Activated CD4-positive, alpha-beta T cell treated with anti-CD3 and anti-CD28 coated beads, Interleukin-2, Interleukin-6, amounts not matched to agents 100 ng/mL and 50 ng/mL, durations not matched to agents 16 hours and 8 hours (primary cell): ENCODE measurements at regions not wholly inside any gene's neighbourhood (a gene's known extent, or its start where the extent isn't known, plus 50 kb on each side); places are given as distances from the start of the nearest gene placed in this dataset.

ENCODE experiments used
- DNase-seq: peaks from one replicate; pipeline ENCODE4 v3.0.0-alpha.2; 2020

- DNase-seq, result no peak
Observed at GRCh38 chr10:44689368-44689767, 221.8 kb upstream of the TMEM72 start.

DNA sequence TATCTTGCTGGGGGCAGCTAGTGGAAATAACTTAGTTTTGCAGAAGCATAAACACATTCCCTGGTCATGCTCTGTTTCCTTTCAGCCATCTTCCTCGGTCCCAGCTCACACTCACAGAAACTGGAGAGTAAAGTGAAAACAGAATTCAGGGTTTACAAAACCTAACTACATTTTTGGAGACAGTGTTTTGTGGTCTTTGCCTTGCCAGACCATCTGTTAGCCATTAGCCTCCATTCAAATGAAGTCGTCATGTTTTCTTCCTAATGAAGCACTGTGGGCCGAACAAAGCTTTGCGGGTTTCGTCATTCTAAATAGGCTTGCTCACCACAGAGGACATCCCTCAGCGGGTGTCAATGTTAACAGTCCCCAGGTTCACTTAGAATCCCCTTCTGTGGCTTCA is 214.6 kb upstream of the TMEM72 start:
- no peak for DNase-seq

- DNase-seq, result no peak
Observed at GRCh38 chr10:44697116-44697515, 214.0 kb upstream of the TMEM72 start.

- no peak for DNase-seq
Observed at GRCh38 chr10:44702531-44702930, 208.6 kb upstream of the TMEM72 start.

DNA sequence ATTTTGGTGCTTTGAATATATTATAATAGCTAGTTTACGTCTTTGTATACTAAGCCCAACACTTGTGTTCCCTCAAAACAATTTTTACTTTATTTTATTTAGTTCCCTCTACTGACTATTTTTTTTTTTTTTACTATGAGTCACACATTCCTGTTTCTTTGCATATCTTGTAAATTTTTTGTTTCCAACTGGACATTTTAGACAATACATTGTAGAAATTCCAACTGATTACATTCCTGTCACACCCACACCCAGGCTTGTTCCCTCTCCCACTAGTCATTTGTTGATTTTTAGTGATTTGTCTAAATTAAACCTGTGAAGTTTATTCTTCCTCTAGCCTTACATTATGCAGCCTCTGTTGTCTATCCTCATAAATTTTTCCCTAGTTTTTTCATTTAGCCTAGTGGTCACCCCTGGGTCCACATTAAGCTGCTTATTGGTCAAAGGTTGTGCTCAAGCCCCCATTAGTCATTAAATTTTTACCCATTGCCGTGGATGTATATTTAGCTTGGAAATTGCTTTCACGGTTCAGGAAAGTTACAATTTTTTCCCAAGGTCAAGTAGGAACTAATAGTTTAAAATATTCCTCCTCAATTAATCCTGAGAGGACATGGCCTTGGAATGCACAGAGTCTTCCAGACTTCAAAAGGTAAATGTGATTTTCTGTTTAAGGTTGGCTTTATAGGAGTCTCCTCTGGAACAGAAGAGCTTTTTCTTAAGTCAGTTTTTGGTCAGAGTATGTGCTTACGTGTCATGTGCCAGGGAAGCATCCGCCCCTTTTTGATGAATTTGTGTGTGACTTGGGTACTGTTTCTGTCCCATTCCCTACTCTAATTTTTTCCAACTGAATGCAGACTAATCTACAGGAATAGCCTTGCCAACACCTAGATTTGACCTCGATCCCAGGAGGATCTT is 207.6 kb upstream of the TMEM72 start:
- no peak for DNase-seq

DNA sequence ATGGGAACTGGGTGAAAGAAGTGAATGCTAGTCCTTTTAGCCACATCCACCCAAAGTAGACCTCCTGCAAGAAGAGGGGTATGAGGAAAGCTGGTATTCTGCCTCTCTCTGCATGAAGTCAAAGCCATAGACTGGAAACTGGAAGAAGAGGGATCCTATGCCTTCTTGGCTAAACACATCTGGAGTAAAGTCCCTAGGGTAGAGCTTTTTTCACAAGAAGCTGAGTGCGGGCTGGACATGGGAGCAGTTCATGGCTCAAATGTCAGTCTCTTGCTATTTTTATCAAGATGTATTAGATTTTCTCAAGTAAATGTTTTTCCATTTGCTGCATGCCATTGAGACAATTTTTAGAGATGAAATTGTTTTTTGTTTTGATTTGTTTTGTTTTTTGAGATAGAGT is 206.5 kb upstream of the TMEM72 start:
- DNase-seq, result no peak

- no peak for DNase-seq
Observed at GRCh38 chr10:44706745-44707144, 204.4 kb upstream of the TMEM72 start.

- no peak for DNase-seq
Observed at GRCh38 chr10:44713307-44713706, 197.8 kb upstream of the TMEM72 start.

GRCh38 chr10:44714451-44714850 is 196.7 kb upstream of the TMEM72 start:
- no peak for DNase-seq

DNA sequence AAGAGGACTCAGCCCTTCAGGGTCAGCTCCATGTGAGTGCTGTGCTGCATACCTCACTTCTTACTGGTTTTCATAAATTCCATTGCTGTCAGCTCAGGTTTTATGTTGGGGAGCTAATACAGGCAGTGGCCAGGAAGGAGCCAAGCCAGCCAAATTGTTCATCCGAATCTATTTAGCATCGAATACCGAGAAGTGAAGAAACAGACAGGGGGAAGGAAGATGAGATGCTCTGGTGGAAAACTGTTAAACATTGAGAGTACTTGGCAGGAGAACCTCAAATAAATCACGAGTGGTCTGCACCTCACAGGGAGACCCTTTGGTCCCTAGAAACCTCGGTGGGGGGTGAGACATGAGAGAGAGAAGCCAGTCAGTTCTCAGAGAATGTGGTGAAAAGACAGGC is 196.0 kb upstream of the TMEM72 start:
- no peak for DNase-seq

DNA sequence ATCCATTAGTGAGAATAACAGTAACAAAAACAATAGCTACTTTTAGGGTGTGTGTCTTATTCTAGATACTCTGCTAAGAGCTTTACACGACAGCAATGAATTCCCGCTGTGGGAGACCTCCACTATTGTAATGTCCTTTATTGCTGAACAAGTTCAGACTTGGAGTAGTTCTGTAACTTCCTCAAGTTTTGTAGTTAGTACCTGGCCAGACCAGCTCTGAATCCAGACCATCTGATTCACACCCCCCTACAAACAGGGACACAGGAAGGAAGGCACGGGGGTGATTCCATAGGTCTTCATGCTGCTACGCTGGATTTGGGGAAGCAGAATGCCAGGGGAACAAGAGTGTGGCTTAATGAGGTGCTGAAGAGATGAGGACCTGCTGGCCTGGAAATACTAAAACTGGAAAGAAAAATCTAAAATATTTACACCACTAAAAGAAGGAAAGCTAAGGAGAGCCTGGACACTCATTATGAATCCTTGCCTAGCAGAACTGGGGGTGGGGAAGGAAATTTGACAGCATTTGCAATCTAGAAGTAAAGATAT is 194.6 kb upstream of the TMEM72 start:
- no peak for DNase-seq

DNA sequence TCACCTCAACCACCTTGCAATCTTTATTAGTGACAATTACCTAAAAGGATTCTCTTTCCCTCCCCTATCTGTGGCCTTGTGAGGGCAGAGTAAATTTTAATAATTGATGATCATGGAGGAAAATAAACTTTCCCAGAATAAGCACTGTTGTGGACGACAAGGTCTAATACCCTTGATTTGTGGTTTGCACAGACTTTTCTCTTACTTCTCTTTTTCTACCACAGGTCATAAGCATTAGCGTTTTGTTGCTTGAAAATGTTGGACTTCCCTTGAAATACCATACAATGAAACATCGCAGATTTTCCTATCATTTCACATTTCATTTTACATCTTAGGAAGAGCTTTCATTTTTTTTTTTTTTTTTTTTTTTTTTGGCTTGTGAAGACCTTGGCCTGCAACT is 188.1 kb upstream of the TMEM72 start:
- no peak for DNase-seq

- no peak for DNase-seq
Observed at GRCh38 chr10:44723619-44724325, 187.4 kb upstream of the TMEM72 start.

DNA sequence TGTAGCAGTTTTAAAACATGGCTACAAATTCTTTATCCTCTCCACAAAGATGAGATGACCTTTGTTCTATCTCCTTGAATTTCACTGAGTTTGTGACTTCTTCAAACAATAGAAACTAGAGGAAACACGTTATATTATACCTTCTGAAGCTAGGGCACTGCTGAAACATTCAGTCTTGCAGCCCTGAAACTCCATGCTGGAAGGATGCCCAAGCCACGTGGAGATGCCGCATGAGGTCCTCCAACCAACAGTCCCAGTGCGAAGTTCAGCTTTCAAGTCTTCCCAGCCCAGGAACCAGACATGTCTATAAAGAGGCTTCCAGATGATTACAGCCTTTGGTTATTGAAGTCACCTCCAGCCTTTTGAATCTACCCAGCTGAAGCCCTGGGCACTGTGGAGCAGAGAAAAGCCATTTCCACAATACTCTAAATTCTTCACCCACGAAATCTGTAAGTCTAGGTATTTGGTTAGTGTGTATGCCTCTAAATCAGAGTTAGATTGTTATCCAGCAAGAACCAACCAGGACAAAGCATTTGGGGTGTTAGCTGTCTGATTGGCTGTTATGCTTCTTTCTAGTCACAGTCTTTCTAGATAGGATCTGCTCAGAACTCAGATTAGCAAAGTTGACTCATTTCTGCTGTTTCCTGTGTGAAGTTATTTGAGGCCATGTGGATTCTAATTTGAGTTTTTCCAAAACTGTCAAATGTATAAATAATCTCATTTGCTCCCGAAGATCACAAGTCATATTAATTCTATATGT is 186.5 kb upstream of the TMEM72 start:
- peak; percentile 23 for DNase-seq

- DNase-seq, result no peak
Observed at GRCh38 chr10:44725404-44725803, 185.7 kb upstream of the TMEM72 start.

- DNase-seq, result no peak
Observed at GRCh38 chr10:44731283-44731682, 179.9 kb upstream of the TMEM72 start.

DNA sequence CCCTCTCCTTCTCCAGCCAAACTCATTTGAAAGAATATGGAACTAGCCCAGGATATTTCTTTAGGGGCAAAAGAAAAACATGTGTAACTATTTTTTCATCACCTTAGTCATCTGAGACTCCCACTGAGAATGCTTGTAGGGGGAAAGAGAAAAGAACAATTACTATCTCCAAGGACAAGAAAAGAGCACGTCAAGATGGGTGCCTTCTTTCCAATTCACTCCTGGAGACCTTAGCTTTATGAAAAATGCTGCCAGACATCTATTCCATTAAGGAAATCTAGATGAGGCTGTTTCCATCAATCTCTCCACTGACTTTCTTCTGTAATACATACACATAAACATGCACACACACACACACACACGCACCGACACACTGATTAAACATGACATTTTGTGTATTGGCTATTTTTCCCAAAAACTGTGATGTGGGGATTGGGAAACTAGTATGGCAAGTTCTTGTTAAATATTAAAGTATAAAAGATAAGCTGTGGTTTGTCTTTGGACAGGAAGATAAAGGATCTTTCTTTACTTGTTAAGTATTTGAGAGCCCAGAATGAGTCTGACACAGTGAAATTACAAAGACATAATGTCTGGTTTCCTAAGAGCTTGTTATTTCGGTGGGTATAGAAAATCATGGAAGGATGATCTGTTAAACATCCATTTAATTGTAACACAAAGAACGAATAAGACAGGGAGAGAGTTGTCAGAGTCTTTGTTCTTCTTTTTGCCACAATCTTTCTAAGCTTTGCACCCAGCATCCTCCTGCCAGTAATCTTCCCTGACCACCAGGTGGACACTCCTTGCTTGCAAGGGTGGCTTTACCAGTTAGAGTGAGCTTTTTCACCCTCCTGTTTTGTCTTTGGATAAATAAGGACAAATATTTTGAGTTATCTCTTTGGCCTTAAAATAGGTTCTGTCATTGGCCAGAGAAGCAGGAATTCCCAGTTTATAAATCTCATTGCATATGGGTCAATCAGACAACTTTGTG is 177.3 kb upstream of the TMEM72 start:
- DNase-seq, result no peak

- DNase-seq, result no peak
Observed at GRCh38 chr10:44742248-44742647, 168.9 kb upstream of the TMEM72 start.

DNA sequence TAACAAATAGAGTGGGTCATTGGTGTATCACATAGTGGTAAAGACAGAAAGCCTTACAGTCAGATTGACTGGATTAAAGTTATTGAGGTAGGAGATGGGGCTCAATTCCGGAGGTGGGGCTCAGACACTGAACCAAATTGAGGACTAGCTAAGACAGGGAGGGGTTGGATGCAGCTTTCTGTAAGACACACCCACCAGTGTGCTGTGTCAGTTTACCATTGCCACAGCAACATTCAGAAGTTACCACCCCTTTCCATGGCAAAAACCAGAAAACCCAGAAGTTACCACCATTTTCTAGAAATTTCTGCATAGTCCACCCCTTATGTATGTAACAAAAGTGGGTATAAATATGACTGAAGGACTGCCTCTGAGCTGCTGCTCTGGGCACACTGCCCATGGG is 167.6 kb upstream of the TMEM72 start:
- no peak for DNase-seq

DNA sequence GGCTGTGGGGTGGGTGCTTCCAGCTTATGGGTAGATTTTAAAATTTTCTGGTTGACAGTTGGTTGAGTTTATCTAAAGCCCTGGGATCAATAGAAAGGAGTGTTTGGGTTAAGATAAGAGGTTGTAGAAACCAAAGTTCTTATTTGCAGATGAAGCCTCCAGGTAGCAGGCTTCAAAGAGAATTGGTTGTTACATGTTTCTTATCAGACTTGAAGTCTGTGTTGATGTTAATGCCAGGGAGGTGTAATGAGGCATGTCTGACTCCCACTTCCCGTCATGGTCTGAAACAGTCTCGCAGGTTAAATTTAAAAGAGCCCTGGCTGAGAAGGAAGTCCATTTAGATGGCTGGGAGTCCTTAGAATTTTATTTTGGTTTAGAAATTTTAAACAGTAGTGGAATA is 165.2 kb upstream of the TMEM72 start:
- DNase-seq, result no peak

DNA sequence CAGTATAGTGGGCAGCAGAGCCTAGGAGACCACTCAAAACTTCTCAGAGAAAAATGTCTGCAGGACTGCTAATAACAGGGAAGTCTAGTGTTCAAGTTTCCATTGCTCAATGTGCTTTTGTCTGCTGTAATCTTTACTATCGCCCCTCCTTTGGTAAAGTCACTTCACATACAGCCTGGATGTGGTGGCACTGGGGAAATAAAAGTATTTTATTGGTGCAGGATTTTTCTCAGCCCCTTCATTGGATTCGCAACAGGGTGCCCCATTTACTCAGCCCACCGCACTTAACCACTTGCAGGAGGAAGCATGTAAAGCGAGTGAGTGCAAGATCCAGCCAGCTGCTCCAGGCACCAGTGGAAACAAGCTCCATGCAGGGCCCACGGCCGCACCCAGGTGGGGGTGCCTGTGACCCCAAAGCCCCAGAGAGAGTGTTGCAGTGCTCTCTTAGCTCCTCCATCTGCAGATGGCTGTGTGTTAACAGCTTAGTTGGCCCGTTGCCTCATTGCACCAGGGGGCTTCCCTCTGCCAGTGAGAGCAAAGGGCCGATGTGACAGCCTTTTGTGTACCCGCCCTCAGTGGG is 163.5 kb upstream of the TMEM72 start:
- DNase-seq, result no peak

DNA sequence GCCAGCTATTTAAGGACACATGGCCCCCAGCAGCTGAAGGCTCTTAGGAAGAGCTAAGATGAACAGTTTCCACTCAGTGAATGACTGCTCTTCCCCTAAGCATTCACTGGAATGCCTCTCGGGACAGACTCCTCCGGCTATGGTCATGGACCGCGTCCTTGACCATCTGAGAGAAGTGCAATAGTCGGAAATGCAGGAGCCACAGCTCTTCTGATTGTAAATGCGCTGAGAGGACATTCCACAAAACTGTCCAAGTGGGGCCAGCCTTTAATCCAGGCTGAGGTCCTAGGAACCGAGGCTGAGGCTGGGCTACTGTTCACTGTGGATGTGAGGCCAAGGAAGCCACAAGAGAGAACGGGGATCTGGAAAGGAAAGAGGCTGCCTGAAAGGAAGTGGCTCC is 162.0 kb upstream of the TMEM72 start:
- DNase-seq, result no peak
